IPS DF 4.7 (cell line): ENCODE measurements at regions not wholly inside any gene's neighbourhood (a gene's known extent, or its start where the extent isn't known, plus 50 kb on each side); places are given as distances from the start of the nearest gene placed in this dataset.
A peak's percentile ranks its signal among the peaks of the same experiment; 100 is the strongest.

Source experiments
- DNase-seq: peaks from one replicate; pipeline ENCODE4 v3.0.0-alpha.2; 2013; ENCODE audit warnings: low spot score; ENCODE audit errors: extremely low read depth

DNA sequence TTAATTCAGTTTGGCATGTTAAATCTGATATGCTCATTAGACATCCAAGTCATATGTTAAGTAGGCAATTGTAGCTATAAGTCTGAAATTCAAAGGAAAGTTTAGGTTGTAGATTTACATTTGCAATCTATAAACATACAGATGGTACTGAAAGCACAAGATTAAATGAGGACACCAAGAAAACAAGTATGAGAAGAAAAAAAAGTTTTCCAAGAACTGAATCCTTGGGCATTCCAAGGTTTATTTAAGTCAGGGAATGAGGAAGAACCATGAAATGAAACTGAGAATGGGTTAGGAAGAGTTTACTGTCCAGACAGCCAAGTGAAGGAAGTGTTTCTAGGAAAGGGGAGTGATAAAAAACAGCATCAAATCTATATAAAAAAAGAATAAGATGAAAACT is 756.1 kb upstream of the DPPA4 start:
- DNase-seq: no peak

DNA sequence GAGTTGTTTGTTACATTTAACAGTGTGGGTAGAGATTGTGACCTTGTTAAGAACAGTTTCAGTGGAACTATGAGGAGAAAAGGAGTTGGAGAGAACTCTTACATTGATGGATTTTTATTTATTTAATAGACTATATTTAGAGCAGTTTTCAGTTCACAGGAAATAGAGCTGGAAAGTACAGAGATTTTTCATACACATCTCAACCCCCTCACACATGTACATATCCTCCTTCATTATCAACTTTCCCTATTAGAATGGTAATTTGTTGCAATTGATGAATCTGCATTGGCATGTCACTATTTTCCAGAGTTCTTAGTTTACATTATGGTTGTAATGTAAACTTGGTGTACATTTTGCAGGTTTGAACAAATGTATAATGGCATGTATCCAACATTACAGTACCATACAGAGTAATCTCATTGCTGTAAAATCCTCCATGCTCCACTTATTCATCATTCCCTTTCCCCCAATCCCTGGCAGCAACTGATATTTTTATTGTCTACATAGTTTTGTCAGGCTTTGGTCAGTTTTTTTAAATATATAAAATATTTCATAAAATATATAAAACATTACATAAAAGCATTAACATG is 756.6 kb upstream of the DPPA4 start:
- no peak for DNase-seq

DNA sequence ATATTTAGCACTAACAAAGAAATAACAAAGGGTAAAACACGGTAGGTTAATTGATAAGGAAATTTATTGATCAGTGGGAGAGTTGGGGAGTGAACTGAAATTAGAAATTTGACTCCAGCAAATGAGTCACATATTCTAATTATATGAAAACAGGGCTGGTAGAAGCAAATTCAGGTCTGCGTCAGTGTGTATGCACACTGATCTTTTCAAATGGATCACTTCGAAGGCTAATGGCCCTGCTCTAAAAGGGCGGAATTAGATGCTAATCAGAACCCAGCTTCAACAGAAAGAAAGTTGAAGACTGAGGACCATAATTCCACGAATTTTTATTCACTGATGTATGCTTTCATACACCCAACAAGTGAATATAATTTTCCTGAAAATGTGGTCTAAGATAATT is 762.4 kb upstream of the DPPA4 start:
- no peak for DNase-seq

DNA sequence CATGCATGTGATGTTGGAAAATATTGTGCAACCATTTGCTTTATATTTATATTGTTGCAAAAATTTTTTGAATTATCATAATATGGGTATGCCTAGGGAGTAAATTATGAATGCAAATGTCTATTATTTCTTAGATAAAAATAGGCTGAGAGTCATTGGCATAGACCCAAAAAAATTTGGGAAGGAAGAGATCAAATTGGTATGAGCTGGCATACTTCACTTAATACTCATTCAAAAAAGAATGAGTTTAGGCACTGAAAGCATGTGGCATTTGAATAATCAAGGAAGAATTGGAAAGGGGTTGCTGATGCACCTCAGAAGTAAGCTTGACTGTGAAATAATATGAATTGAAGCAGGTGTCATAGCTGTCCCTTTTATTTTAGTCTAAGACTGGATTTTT is 764.0 kb upstream of the DPPA4 start:
- no peak for DNase-seq

DNA sequence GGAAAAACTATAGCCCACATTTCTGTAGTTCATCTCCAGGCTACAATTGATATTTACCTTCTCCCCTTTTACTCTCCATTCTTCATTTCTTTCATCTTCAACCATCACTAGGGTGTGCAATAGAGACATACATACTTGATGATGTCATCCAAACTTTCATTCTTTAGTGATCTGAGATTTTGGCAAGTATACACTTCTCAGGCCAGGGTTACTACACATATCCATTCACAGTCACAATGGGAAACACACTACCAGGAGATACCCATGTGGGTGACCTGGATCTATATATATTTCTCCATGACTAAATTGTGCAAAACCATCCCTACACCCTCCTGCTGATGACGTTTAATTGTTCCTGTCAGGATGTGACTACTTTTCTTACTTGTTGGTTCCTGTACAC is 769.5 kb upstream of the DPPA4 start:
- no peak for DNase-seq

- DNase-seq: no peak
Observed at GRCh38 chr3:110123946-110124345, 786.6 kb upstream of the DPPA4 start.

DNA sequence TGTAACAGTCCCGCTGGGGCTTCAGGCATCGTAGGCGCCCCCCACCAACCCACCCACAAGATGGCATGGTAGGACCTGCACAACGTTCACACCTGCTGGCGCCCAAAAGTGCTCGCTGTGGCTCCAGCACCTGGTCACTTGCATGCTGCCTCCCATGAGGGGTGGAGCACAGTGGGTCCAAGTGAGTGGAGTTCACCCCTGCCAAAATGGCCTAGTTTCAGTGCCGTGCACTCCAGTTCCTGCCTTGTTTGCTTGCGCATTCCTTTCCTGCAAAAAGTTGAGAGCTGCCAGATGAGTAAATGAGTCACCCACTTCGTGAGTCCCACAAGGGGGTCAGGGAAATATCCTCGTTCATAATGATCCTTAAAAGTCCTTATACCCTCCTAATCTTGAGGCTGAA is 788.7 kb upstream of the DPPA4 start:
- DNase-seq: no peak

- DNase-seq: no peak
Observed at GRCh38 chr3:110133971-110134370, 796.6 kb upstream of the DPPA4 start.

- DNase-seq: no peak
Observed at GRCh38 chr3:110139048-110139447, 801.7 kb upstream of the DPPA4 start.

- no peak for DNase-seq
Observed at GRCh38 chr3:110139821-110140220, 802.5 kb upstream of the DPPA4 start.

DNA sequence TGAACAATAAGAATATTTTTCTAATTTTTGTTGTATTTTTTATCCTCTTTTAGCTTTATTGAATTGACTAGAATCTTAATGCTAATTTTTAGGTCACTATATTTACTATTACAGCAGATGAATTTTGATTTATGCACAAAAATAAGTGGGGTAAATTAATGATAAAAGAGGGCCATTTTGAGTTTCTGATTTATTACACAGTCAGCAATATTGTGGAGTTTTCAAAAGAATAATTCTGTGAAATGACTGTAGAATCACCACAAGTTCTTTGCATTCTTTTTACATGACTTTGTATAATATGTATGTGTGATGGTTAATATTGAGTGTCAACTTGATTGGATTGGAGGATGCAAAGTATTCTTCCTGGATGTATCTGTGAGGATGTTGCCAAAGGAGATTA is 812.4 kb upstream of the DPPA4 start:
- DNase-seq: no peak

GRCh38 chr3:110157221-110157620 is 819.9 kb upstream of the DPPA4 start:
- DNase-seq: no peak

DNA sequence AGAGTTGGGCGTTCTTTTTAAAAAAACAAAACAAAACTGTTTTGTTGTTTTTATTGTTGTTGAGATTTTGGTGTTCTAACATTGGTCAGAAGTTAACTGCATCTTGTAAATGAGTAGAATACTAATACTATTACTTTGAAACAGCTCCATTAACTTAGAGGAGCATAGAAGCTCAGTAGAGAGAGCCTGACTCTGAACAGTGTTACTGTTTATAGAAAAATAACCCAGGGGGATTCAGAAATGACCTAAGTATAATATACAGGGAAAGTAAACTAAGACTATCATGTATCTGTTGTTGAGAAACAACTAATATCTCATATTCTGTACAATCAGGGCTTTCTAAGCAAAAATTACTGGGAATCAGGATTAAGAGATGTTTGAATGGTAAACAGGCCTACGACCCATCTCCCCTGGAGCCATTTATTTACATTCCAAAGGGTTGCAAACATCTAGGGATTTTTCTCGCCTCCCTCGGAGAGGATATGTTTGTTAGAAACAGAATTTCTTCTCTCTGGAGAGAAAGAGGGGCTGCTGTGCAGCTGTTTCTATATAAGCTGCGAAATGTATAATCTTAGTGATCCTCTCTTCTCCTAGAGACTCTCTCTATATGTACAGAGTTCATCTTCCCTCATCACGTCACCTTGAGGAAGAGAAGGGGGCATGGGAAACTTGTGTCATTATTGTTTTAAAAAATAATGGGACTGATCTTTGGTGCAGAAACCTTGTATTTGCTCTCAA is 827.5 kb upstream of the DPPA4 start:
- DNase-seq: no peak

- no peak for DNase-seq
Observed at GRCh38 chr3:110165370-110165743, 828.0 kb upstream of the DPPA4 start.

GRCh38 chr3:110165753-110166152 is 828.4 kb upstream of the DPPA4 start:
- peak; percentile 60 for DNase-seq

GRCh38 chr3:110166791-110167190 is 829.4 kb upstream of the DPPA4 start:
- no peak for DNase-seq

- DNase-seq: no peak
Observed at GRCh38 chr3:110174908-110175307, 837.6 kb upstream of the DPPA4 start.

GRCh38 chr3:110178965-110179364 is 841.6 kb upstream of the DPPA4 start:
- DNase-seq: no peak

- DNase-seq: no peak
Observed at GRCh38 chr3:110180733-110181132, 843.4 kb upstream of the DPPA4 start.

- no peak for DNase-seq
Observed at GRCh38 chr3:110181226-110181625, 843.9 kb upstream of the DPPA4 start.

- DNase-seq: no peak
Observed at GRCh38 chr3:110184536-110184935, 847.2 kb upstream of the DPPA4 start.

- DNase-seq: no peak
Observed at GRCh38 chr3:110193074-110193473, 855.7 kb upstream of the DPPA4 start.
